ENCODE measurements at regions not wholly inside any gene's neighbourhood (a gene's known extent, or its start where the extent isn't known, plus 50 kb on each side); places are given as distances from the start of the nearest gene placed in this dataset.

DNA sequence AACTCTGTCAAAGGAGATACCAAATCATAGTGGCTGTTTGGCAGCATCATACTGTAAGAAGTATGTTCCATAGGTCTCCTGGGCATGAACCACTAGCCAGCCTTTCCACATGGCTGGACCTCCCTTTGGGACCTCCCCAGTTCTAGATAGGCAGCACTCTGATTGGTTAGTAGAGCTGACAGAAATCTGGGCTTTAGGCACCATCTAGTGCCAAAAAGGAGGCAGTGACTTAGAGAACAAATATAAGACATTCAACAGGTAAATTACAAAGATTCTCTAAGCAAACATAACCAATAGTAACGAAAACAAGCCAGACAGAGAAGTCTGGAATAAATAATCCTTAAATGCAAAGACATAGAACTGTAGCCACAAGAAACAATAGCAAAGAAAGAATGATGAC lies 148.0 kb upstream of the PDE3A start:
- TF ChIP-seq, protein P1, sequence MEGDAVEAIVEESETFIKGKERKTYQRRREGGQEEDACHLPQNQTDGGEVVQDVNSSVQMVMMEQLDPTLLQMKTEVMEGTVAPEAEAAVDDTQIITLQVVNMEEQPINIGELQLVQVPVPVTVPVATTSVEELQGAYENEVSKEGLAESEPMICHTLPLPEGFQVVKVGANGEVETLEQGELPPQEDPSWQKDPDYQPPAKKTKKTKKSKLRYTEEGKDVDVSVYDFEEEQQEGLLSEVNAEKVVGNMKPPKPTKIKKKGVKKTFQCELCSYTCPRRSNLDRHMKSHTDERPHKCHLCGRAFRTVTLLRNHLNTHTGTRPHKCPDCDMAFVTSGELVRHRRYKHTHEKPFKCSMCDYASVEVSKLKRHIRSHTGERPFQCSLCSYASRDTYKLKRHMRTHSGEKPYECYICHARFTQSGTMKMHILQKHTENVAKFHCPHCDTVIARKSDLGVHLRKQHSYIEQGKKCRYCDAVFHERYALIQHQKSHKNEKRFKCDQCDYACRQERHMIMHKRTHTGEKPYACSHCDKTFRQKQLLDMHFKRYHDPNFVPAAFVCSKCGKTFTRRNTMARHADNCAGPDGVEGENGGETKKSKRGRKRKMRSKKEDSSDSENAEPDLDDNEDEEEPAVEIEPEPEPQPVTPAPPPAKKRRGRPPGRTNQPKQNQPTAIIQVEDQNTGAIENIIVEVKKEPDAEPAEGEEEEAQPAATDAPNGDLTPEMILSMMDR (conservative IDR thresholded peaks at IDR 0.05; ENCODE audit: low read length) = peak; percentile 60
- no peak for TF ChIP-seq EZH2phosphoT487 (IDR thresholded peaks at IDR 0.05; ENCODE audit: borderline replicate concordance, low read depth, low read length)
